NAMALWA (cell line): ENCODE measurements at regions not wholly inside any gene's neighbourhood (a gene's known extent, or its start where the extent isn't known, plus 50 kb on each side); places are given as distances from the start of the nearest gene placed in this dataset.
"Not testable (repeated sequence)": the region's sequence is repeated elsewhere in the genome, so short reads cannot be mapped to it uniquely, and the experiment has no call there.

Experiments used
- DNase-seq: peaks from one replicate; pipeline ENCODE4 v3.0.0-alpha.2; 2015; ENCODE audit warnings: low spot score

GRCh38 chr16:88266935-88267551 is 115.7 kb upstream of the ZNF469 start:
- DNase-seq: not testable (repeated sequence)

GRCh38 chr16:88268186-88268970 is 114.4 kb upstream of the ZNF469 start:
- not testable (repeated sequence) for DNase-seq

GRCh38 chr16:88270171-88270790 is 112.5 kb upstream of the ZNF469 start:
- DNase-seq: not testable (repeated sequence)

- DNase-seq: not testable (repeated sequence)
Measured at GRCh38 chr16:88271296-88271695, 111.5 kb upstream of the ZNF469 start.

- not testable (repeated sequence) for DNase-seq
Measured at GRCh38 chr16:88271776-88272175, 111.0 kb upstream of the ZNF469 start.

- not testable (repeated sequence) for DNase-seq
Measured at GRCh38 chr16:88272437-88272836, 110.3 kb upstream of the ZNF469 start.

GRCh38 chr16:88274126-88274750 is 108.5 kb upstream of the ZNF469 start:
- DNase-seq: not testable (repeated sequence)

- DNase-seq: no peak
Measured at GRCh38 chr16:88274847-88275246, 107.9 kb upstream of the ZNF469 start.

GRCh38 chr16:88275336-88276122 is 107.2 kb upstream of the ZNF469 start:
- not testable (repeated sequence) for DNase-seq

GRCh38 chr16:88276123-88276588 is 106.6 kb upstream of the ZNF469 start:
- DNase-seq: not testable (repeated sequence)

GRCh38 chr16:88276591-88276990 is 106.2 kb upstream of the ZNF469 start:
- DNase-seq: no peak

GRCh38 chr16:88279998-88280397 is 102.8 kb upstream of the ZNF469 start:
- no peak for DNase-seq

GRCh38 chr16:88281858-88282563 is 100.7 kb upstream of the ZNF469 start:
- DNase-seq: no peak

GRCh38 chr16:88282564-88283395 is 100.0 kb upstream of the ZNF469 start:
- DNase-seq: no peak

GRCh38 chr16:88283596-88283995 is 99.2 kb upstream of the ZNF469 start:
- no peak for DNase-seq

- no peak for DNase-seq
Measured at GRCh38 chr16:88284101-88284500, 98.7 kb upstream of the ZNF469 start.

GRCh38 chr16:88284626-88285513 is 97.9 kb upstream of the ZNF469 start:
- no peak for DNase-seq

- no peak for DNase-seq
Measured at GRCh38 chr16:88285514-88285822, 97.3 kb upstream of the ZNF469 start.

- no peak for DNase-seq
Measured at GRCh38 chr16:88286301-88286923, 96.3 kb upstream of the ZNF469 start.
